OCI-LY1 (cell line): ENCODE measurements at regions not wholly inside any gene's neighbourhood (a gene's known extent, or its start where the extent isn't known, plus 50 kb on each side); places are given as distances from the start of the nearest gene placed in this dataset.

Experiments used
- H2AFZ ChIP-seq: fragments of 200-600 bp; sonication (generic), shearing (Covaris generic); 2 replicates; pipeline ENCODE4 v1.6.0; 2014; ENCODE audit warnings: antibody characterized with exemption, mild to moderate bottlenecking, low read length
- H3F3A ChIP-seq: fragments of 200-600 bp; sonication (generic), shearing (Covaris generic); 2 replicates; pipeline ENCODE4 v1.6.0; 2014; ENCODE audit warnings: mild to moderate bottlenecking, antibody characterized with exemption, low read length, moderate library complexity; ENCODE audit not compliant: insufficient read depth
- H3K27ac ChIP-seq: fragments of 200-600 bp; sonication (generic); 2 replicates; pipeline ENCODE4 v1.5.1; 2014; ENCODE audit warnings: low read length, mixed run types, mild to moderate bottlenecking, low read depth; ENCODE audit not compliant: poor library complexity, severe bottlenecking
- H3K27me3 ChIP-seq: fragments of 200-600 bp; sonication (generic); 2 replicates; pipeline ENCODE4 v1.6.0; 2014; ENCODE audit warnings: antibody characterized with exemption, mild to moderate bottlenecking, low read length, moderate library complexity; ENCODE audit not compliant: insufficient read depth
- H3K36me3 ChIP-seq: fragments of 200-600 bp; sonication (generic); 2 replicates; pipeline ENCODE4 v1.6.1; 2014; ENCODE audit warnings: mild to moderate bottlenecking, antibody characterized with exemption, low read length, moderate library complexity, mixed read lengths; ENCODE audit not compliant: insufficient read depth
- H3K4me1 ChIP-seq: fragments of 200-600 bp; sonication (generic); 2 replicates; pipeline ENCODE4 v1.5.1; 2014; ENCODE audit warnings: mild to moderate bottlenecking, low read length, moderate library complexity; ENCODE audit not compliant: insufficient read depth, severe bottlenecking
- H3K4me2 ChIP-seq: fragments of 200-600 bp; sonication (generic), shearing (Covaris generic); 2 replicates; pipeline ENCODE4 v1.6.1; 2014; ENCODE audit warnings: low read length
- H3K4me3 ChIP-seq: fragments of 200-600 bp; sonication (generic); 2 replicates; pipeline ENCODE4 v1.5.1; 2014; ENCODE audit warnings: low read length, low read depth, mild to moderate bottlenecking, mixed read lengths; ENCODE audit not compliant: poor library complexity, severe bottlenecking
- H3K79me2 ChIP-seq: fragments of 200-600 bp; shearing (Covaris generic); 2 replicates; pipeline ENCODE4 v1.6.1; 2016; ENCODE audit warnings: mixed run types, low read length, mixed read lengths; ENCODE audit not compliant: insufficient read depth
- H3K9ac ChIP-seq: fragments of 200-600 bp; sonication (generic), shearing (Covaris generic); 2 replicates; pipeline ENCODE4 v1.6.1; 2014; ENCODE audit warnings: mild to moderate bottlenecking, low read length, mixed read lengths
- H3K9me2 ChIP-seq: fragments of 200-600 bp; sonication (generic), shearing (Covaris generic); 2 replicates; pipeline ENCODE4 v1.6.1; 2014; ENCODE audit warnings: low read depth, mild to moderate bottlenecking, low read length, mixed read lengths
- H3K9me3 ChIP-seq: fragments of 200-600 bp; shearing (Covaris generic); 2 replicates; pipeline ENCODE4 v1.6.1; 2014; ENCODE audit warnings: low read length, mixed read lengths
- H4K20me1 ChIP-seq: fragments of 200-600 bp; sonication (generic), shearing (Covaris generic); 2 replicates; pipeline ENCODE4 v1.6.0; 2016; ENCODE audit warnings: mild to moderate bottlenecking, low read length; ENCODE audit not compliant: insufficient read depth
- EZH2 ChIP-seq: fragments of 200-600 bp; sonication (generic), shearing (Covaris generic); IDR thresholded peaks from 2 replicates; pipeline ENCODE4 v1.8.0; 2017; ENCODE audit warnings: borderline replicate concordance, mixed run types, mild to moderate bottlenecking, antibody characterized with exemption, low read length, moderate library complexity, mixed read lengths
- TF ChIP-seq, protein P1 (sequence below): fragments of 200-600 bp; sonication (generic), shearing (Covaris generic); IDR thresholded peaks from 2 replicates; pipeline ENCODE4 v1.5.1; 2017; ENCODE audit warnings: mild to moderate bottlenecking, antibody characterized with exemption, low read length, moderate library complexity, mixed read lengths

DNA sequence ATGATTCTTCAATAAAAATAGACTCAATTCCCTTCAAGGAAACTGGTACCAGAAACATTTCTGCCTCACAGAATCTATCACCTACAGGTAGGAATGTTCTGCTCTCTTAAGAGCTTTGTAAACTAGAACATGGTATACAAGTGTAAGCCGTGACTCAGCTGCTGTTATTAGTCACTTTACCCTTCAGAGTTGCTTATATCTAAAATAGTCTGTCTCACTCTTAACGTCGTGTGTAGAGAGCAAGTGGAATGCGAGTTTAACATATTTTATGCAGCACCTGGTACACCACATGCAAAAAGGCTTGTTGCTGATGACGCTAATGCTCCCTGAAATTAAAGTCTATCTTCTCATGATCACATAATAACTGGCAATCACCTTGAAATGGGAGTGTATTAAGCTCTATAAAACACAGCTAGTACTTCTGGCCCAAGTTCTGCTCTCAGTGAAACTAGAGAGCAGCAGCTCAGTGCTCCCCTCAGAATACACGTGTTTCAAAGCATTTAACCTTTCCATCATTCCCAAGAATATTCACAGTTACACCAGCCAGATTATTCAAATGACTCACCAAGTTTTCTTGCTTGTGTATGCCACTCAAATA is 420.0 kb downstream of the ZEB2 start:
- H3K4me1 ChIP-seq, result peaks cover 35% of the 10 kb centered on the region
- peak overlapping the region; percentile 54 for H3K27ac ChIP-seq
- no peaks in the 10 kb centered on the region for H3K27me3 ChIP-seq
- peak overlapping the region; percentile 27 for H3K4me2 ChIP-seq
- H3K36me3 ChIP-seq, result peaks cover under 1% of the 10 kb centered on the region; the same call in 1 of the 2 replicates
- H3K9me2 ChIP-seq, result no peaks in the 10 kb centered on the region
- H3K4me3 ChIP-seq, result no peak overlapping the region
- TF ChIP-seq EZH2, result no peak
- TF ChIP-seq, protein P1, sequence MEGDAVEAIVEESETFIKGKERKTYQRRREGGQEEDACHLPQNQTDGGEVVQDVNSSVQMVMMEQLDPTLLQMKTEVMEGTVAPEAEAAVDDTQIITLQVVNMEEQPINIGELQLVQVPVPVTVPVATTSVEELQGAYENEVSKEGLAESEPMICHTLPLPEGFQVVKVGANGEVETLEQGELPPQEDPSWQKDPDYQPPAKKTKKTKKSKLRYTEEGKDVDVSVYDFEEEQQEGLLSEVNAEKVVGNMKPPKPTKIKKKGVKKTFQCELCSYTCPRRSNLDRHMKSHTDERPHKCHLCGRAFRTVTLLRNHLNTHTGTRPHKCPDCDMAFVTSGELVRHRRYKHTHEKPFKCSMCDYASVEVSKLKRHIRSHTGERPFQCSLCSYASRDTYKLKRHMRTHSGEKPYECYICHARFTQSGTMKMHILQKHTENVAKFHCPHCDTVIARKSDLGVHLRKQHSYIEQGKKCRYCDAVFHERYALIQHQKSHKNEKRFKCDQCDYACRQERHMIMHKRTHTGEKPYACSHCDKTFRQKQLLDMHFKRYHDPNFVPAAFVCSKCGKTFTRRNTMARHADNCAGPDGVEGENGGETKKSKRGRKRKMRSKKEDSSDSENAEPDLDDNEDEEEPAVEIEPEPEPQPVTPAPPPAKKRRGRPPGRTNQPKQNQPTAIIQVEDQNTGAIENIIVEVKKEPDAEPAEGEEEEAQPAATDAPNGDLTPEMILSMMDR, result no peak
- no peak overlapping the region for H2AFZ ChIP-seq
- H3K9me3 ChIP-seq, result no peaks in the 10 kb centered on the region
- no peaks in the 10 kb centered on the region for H4K20me1 ChIP-seq
- peak overlapping the region; percentile 9; the same call in 1 of the 2 replicates for H3K9ac ChIP-seq
- no peaks in the 10 kb centered on the region for H3K79me2 ChIP-seq
- no peaks in the 10 kb centered on the region for H3F3A ChIP-seq

DNA sequence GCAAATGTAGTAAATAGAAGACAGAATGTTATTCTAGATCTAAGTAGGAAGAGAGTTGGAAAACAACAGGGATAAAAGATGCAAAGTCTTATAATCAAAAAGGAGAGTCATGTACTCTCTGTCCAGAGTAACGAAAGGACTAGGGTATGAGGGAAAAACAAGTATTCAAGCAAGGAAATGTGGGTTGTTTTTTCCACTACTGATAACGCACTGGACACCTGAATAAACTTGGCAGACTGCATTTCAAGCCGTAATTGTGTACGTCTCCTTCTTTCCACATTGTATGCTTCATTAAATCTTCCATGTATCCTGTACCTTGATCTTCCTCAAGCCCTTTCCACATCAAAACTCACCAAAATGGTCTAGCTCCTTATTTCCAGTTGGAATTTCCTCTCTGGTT is 420.6 kb downstream of the ZEB2 start:
- H3K9me2 ChIP-seq, result no peaks in the 10 kb centered on the region
- peak overlapping the region; percentile 27; the same call in 1 of the 2 replicates for H3K4me2 ChIP-seq
- H3K79me2 ChIP-seq, result no peaks in the 10 kb centered on the region
- TF ChIP-seq, protein P1, result no peak
- TF ChIP-seq EZH2, result no peak
- no peaks in the 10 kb centered on the region for H3K27me3 ChIP-seq
- no peaks in the 10 kb centered on the region; the same call in 1 of the 2 replicates for H3K9me3 ChIP-seq
- H2AFZ ChIP-seq, result no peak overlapping the region
- H3K36me3 ChIP-seq, result peaks cover 6% of the 10 kb centered on the region
- H4K20me1 ChIP-seq, result no peaks in the 10 kb centered on the region
- H3K9ac ChIP-seq, result peak overlapping the region; percentile 9; the same call in 1 of the 2 replicates
- peaks cover 35% of the 10 kb centered on the region for H3K4me1 ChIP-seq
- no peaks in the 10 kb centered on the region for H3F3A ChIP-seq
- H3K27ac ChIP-seq, result peak overlapping the region; percentile 54
- H3K4me3 ChIP-seq, result no peak overlapping the region

DNA sequence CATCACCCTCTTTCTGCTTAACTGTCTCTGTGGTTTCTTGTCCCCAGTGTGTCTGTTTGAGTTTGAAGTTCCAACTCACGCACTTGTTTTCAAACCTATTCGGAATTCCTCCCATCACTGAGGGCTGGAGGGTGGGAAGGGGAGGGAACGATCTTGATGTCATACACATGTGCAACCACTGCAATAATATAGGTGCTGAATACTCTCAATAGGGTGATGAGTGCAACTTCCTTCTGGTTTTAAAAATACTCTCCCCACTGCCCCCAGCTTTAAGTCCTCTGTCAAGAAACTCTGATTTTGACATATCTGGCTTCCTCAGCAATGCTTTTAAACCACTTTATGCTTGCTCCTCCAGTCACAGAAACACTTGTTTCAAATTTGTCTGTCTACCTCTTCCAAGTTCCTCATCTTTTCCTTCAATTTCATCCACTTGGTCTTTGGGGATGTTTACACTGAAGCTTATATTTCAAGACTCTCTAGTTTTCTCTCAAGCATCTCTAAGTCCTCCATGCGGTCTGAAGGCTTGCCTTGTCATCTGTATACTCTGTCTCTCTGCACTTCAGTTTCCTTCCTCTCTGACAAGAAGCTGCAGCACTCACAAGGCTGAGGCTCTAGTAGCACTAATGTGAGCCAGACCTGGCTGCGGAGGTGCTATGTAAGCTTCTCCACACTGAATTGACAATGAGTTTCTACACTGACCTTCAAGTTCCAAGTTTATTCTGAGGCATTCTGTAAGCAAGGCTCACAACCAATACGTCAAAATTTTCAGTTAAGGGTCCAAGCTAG is 422.3 kb downstream of the ZEB2 start:
- H3K36me3 ChIP-seq, result peaks cover 8% of the 10 kb centered on the region; the same call in 1 of the 2 replicates

More for the DNA sequence above, 422.3 kb downstream of the ZEB2 start:
- H3K4me2 ChIP-seq, result peak overlapping the region; percentile 34; the same call in 1 of the 2 replicates
- no peaks in the 10 kb centered on the region; the same call in none of the 2 replicates for H3K9me3 ChIP-seq
- H3K27me3 ChIP-seq, result no peaks in the 10 kb centered on the region
- peaks cover 35% of the 10 kb centered on the region for H3K4me1 ChIP-seq
- H3F3A ChIP-seq, result no peaks in the 10 kb centered on the region
- no peaks in the 10 kb centered on the region for H4K20me1 ChIP-seq
- H2AFZ ChIP-seq, result no peak overlapping the region
- no peaks in the 10 kb centered on the region for H3K79me2 ChIP-seq
- peak overlapping the region; percentile 28; the same call in 1 of the 2 replicates for H3K9ac ChIP-seq
- H3K4me3 ChIP-seq, result no peak overlapping the region
- H3K27ac ChIP-seq, result peak overlapping the region; percentile 52
- no peak for TF ChIP-seq EZH2
- TF ChIP-seq, protein P1, result no peak
- no peaks in the 10 kb centered on the region for H3K9me2 ChIP-seq
